HCT116 (cell line): ENCODE measurements at regions not wholly inside any gene's neighbourhood (a gene's known extent, or its start where the extent isn't known, plus 50 kb on each side); places are given as distances from the start of the nearest gene placed in this dataset.

Experiments used
- ATAC-seq: fragments of 200-7000 bp; cut with Tn5 transposase; 2 replicates; pipeline ENCODE4 v1.9.1; 2020; ENCODE audit warnings: mild to moderate bottlenecking, moderate library complexity
- BruUV-seq: library from RNA; stranded (reverse); fragments of 400-500 nt; replicated peaks from 2 replicates; lab custom pipeline; 2021; lab: Mats Ljungman, UMichigan
- CTCF ChIA-PET: fragments of 300-600 bp; sonication (Branson Sonifier 250); formaldehyde crosslinking; loops from one replicate; lab custom pipeline; 2021; ENCODE audit warnings: antibody characterized with exemption; lab: Charles Lee
- POLR2A ChIA-PET: fragments of 300-600, 350-600 bp; sonication (Branson Sonifier 250); formaldehyde crosslinking; loops from one replicate; lab custom pipeline; 2021; ENCODE audit warnings: antibody characterized with exemption; lab: Charles Lee
- RAD21 ChIA-PET, 2 experiments: fragments of 300-600 bp; sonication (Branson Sonifier 250); formaldehyde crosslinking; loops; one replicate each; lab custom pipeline; 2023; ENCODE audit warnings: low total read pairs in 2 of 2; ENCODE audit not compliant: uncharacterized antibody in 2 of 2, unreplicated experiment in 2 of 2, low non-redundant PET in 1 of 2; lab: Charles Lee
- DNase-seq: peaks from one replicate; pipeline ENCODE4 v3.0.0-alpha.2; 2010; ENCODE audit warnings: low read depth, low spot score
- H2AFZ ChIP-seq: fragments of 200-600 bp; shearing (Covaris generic), sonication (generic); 2 replicates; pipeline ENCODE4 v1.6.1; 2017; ENCODE audit warnings: low read depth, mixed run types, mixed read lengths, antibody characterized with exemption, low read length; ENCODE audit not compliant: poor library complexity, severe bottlenecking
- H3K27ac ChIP-seq: 2 replicates; pipeline ENCODE4 v1.5.1; 2012; ENCODE audit warnings: low read depth, low read length
- H3K27me3 ChIP-seq: fragments of 200-600 bp; sonication (generic); 2 replicates; pipeline ENCODE4 v1.6.1; 2016; ENCODE audit warnings: mixed run types, low read length, mixed read lengths; ENCODE audit not compliant: insufficient read depth
- H3K36me3 ChIP-seq, 2 experiments: fragments of 200-500 bp in 1 of 2; fragments of 200-600 bp in 1 of 2; sonication (Bioruptor generic) in 1 of 2; sonication (generic) in 1 of 2; 2 replicates each; pipeline versions ENCODE4 v1.5.1 to v1.6.1; 2014 to 2016; ENCODE audit warnings: low read length in 2 of 2, inconsistent platforms in 1 of 2, mixed read lengths in 1 of 2, mixed run types in 1 of 2; ENCODE audit not compliant: insufficient read depth in 2 of 2, control insufficient read depth in 1 of 2
- H3K4me1 ChIP-seq, 2 experiments: fragments of 200-600 bp in 1 of 2; sonication (generic) in 1 of 2; 2 replicates each; pipeline versions ENCODE4 v1.5.1 to v1.6.1; 2012 to 2017; ENCODE audit warnings: low read length in 2 of 2, inconsistent platforms in 1 of 2, mild to moderate bottlenecking in 1 of 2, mixed read lengths in 1 of 2, mixed run types in 1 of 2, moderate library complexity in 1 of 2; ENCODE audit not compliant: insufficient read depth in 2 of 2, control insufficient read depth in 1 of 2
- H3K4me2 ChIP-seq: fragments of 200-600 bp; sonication (generic); 2 replicates; pipeline ENCODE4 v1.6.1; 2017; ENCODE audit warnings: mixed run types, low read length, mixed read lengths
- H3K4me3 ChIP-seq, 2 experiments: fragments of 200-600 bp in 1 of 2; sonication (generic) in 1 of 2; replicated peaks in 1 of 2; 2 replicates each; pipeline ENCODE4 v1.5.1; 2011 to 2016; ENCODE audit warnings: low read length in 2 of 2, control low read depth in 1 of 2, low read depth in 1 of 2, mild to moderate bottlenecking in 1 of 2, mixed read lengths in 1 of 2, mixed run types in 1 of 2
- H3K79me2 ChIP-seq: fragments of 200-600 bp; sonication (generic); 2 replicates; pipeline ENCODE4 v1.6.1; 2017; ENCODE audit warnings: mild to moderate bottlenecking, mixed run types, low read length, moderate library complexity, mixed read lengths; ENCODE audit not compliant: insufficient read depth
- H3K9ac ChIP-seq: fragments of 200-600 bp; sonication (generic); 2 replicates; pipeline ENCODE4 v1.6.1; 2016; ENCODE audit warnings: low read length, mixed read lengths
- H3K9me2 ChIP-seq: fragments of 200-600 bp; sonication (generic), shearing (Covaris generic); 2 replicates; pipeline ENCODE4 v1.6.1; 2017; ENCODE audit warnings: mixed run types, mild to moderate bottlenecking, moderate library complexity; ENCODE audit not compliant: insufficient read depth
- H3K9me3 ChIP-seq, 2 experiments: fragments of 200-500 bp in 1 of 2; fragments of 200-600 bp in 1 of 2; sonication (Bioruptor generic) in 1 of 2; sonication (generic) in 1 of 2; 2 replicates each; pipeline ENCODE4 v1.6.1; 2014 to 2017; ENCODE audit warnings: low read length in 2 of 2, mixed read lengths in 2 of 2, inconsistent platforms in 1 of 2, low read depth in 1 of 2, mild to moderate bottlenecking in 1 of 2, mixed run types in 1 of 2, moderate library complexity in 1 of 2; ENCODE audit not compliant: control insufficient read depth in 1 of 2, insufficient read depth in 1 of 2
- H4K20me1 ChIP-seq: fragments of 200-600 bp; sonication (generic), shearing (Covaris generic); 2 replicates; pipeline ENCODE4 v1.6.1; 2017; ENCODE audit warnings: mixed run types, mild to moderate bottlenecking, moderate library complexity; ENCODE audit not compliant: insufficient read depth
- ATF3 ChIP-seq: IDR thresholded peaks from 2 replicates; pipeline ENCODE4 v1.6.1; 2012
- CBX3 ChIP-seq: IDR thresholded peaks from 2 replicates; pipeline ENCODE4 v1.6.1; 2012; ENCODE audit warnings: low read depth
- EZH2 ChIP-seq: fragments of 200-600 bp; sonication (generic); IDR thresholded peaks from 2 replicates; pipeline ENCODE4 v1.6.1; 2017; ENCODE audit warnings: antibody characterized with exemption, mixed run types
- POLR2A ChIP-seq: IDR thresholded peaks from 2 replicates; pipeline ENCODE4 v1.7.0; 2011; ENCODE audit warnings: borderline replicate concordance; ENCODE audit not compliant: insufficient read depth, insufficient read length; ENCODE audit errors: extremely low read depth
- RAD21 ChIP-seq: IDR thresholded peaks from 2 replicates; pipeline ENCODE4 v1.6.1; 2012; ENCODE audit warnings: low read depth, mild to moderate bottlenecking
- REST ChIP-seq: IDR thresholded peaks from 2 replicates; pipeline ENCODE4 v1.6.1; 2012; ENCODE audit warnings: low read depth
- SRF ChIP-seq: IDR thresholded peaks from 2 replicates; pipeline ENCODE4 v1.6.1; 2012; ENCODE audit warnings: low read depth
- ZBTB33 ChIP-seq: IDR thresholded peaks from 2 replicates; pipeline ENCODE4 v1.6.1; 2011; ENCODE audit warnings: mild to moderate bottlenecking, low read length, moderate library complexity; ENCODE audit not compliant: insufficient replicate concordance; ENCODE audit errors: extremely low read depth
- ZFX ChIP-seq: fragments of 450-650 bp; IDR thresholded peaks from 2 replicates; pipeline ENCODE4 v1.6.1; 2017
- ZNF274 ChIP-seq: fragments of 200-500 bp; sonication (Bioruptor generic); IDR thresholded peaks from 2 replicates; pipeline ENCODE4 v1.6.1; 2014; ENCODE audit warnings: mild to moderate bottlenecking, low read depth, low read length, inconsistent platforms
- intact Hi-C: fragments of 100-400 bp; cut with micrococcal nuclease; formaldehyde crosslinking; loops from 2 replicates; pipeline ENCODE4 v1.10.0; 2022
- TF ChIP-seq, protein P1 (sequence below): IDR thresholded peaks from 2 replicates; pipeline ENCODE4 v1.6.1; 2012

DNA sequence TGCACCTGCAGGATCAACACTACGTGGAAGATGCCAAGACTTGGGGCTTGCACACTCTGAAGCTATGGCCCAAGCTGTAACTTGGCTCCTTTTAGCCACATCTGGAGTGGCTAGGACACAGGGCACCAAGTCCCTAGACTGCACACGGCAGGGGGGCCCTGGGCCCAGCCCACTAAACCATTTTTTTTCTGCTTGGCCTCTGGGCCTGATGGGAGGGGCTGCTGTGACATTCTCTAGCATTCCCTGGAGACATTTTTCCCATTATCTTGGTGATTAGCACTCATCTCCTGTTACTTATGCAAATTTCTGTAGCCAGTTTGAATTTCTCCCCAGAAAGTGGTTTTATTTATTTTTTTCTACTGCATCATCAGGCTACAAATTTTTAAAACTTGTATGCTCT lies 1080.7 kb downstream of the LRFN5 start:
- intact Hi-C loops = no loop called here
- no peak for ATAC-seq

More for the DNA sequence above, 1080.7 kb downstream of the LRFN5 start:
- H4K20me1 ChIP-seq = no peaks in the 10 kb centered on the region
- no TSS peak for BruUV-seq
- H3K4me1 ChIP-seq = no peaks in the 10 kb centered on the region
- no peak overlapping the region for H3K4me2 ChIP-seq
- ChIA-PET POLR2A (no interaction called here), CTCF (no interaction called here), RAD21 (no interaction called here)
- H3K36me3 ChIP-seq = no peaks in the 10 kb centered on the region
- H2AFZ ChIP-seq = no peak overlapping the region
- H3K27me3 ChIP-seq = no peaks in the 10 kb centered on the region
- no peaks in the 10 kb centered on the region for H3K9me2 ChIP-seq
- H3K9ac ChIP-seq = no peak overlapping the region
- DNase-seq = no peak
- no peaks in the 10 kb centered on the region for H3K79me2 ChIP-seq
- H3K4me3 ChIP-seq = no peak overlapping the region
- no peak overlapping the region for H3K27ac ChIP-seq
- TF ChIP-seq RAD21 (no peak), ZFX (no peak), POLR2A (no peak), ZNF274 (no peak), CBX3 (no peak), REST (no peak), EZH2 (no peak), ATF3 (no peak), SRF (no peak), ZBTB33 (no peak)
- TF ChIP-seq, protein P1, sequence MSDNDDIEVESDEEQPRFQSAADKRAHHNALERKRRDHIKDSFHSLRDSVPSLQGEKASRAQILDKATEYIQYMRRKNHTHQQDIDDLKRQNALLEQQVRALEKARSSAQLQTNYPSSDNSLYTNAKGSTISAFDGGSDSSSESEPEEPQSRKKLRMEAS = no peak
- H3K9me3 ChIP-seq = no peaks in the 10 kb centered on the region; a peak in 1 of 4 replicates
